HepG2 (cell line): ENCODE measurements at regions not wholly inside any gene's neighbourhood (a gene's known extent, or its start where the extent isn't known, plus 50 kb on each side); places are given as distances from the start of the nearest gene placed in this dataset.

Source experiments
- MXD3 ChIP-seq: IDR thresholded peaks from 2 replicates; pipeline ENCODE4 v1.6.1; 2016; ENCODE audit warnings: mild to moderate bottlenecking, missing biosample characterization, missing genetic modification reagents
- MXI1 ChIP-seq: IDR thresholded peaks from 3 replicates; pipeline ENCODE4 v1.6.1; 2012; ENCODE audit warnings: low read depth, low read length, inconsistent platforms, borderline replicate concordance
- PITX1 ChIP-seq: sonication (generic); formaldehyde crosslinking; IDR thresholded peaks from 2 replicates; pipeline ENCODE4 v1.5.1; 2020; ENCODE audit warnings: mild to moderate bottlenecking, missing genetic modification reagents
- SUZ12 ChIP-seq: fragments of 150-350 bp; IDR thresholded peaks from 2 replicates; pipeline ENCODE4 v1.6.1; 2014; ENCODE audit warnings: low read depth, low read length
- TAF1 ChIP-seq: sonication (generic); formaldehyde crosslinking; IDR thresholded peaks from 2 replicates; pipeline ENCODE4 v1.4.0; 2020; ENCODE audit warnings: missing genetic modification reagents
- ZNF350 ChIP-seq: sonication (generic); formaldehyde crosslinking; IDR thresholded peaks from 2 replicates; pipeline ENCODE4 v1.4.0; 2020; ENCODE audit warnings: mild to moderate bottlenecking, low read depth, missing genetic modification reagents, borderline replicate concordance
- ZNF768 ChIP-seq: sonication (generic); formaldehyde crosslinking; IDR thresholded peaks from 2 replicates; pipeline ENCODE4 v1.4.0; 2020; ENCODE audit warnings: missing genetic modification reagents

GRCh38 chr3:29057326-29057725, 223.5 kb upstream of the RBMS3 start:
- TF ChIP-seq PITX1 (CRISPR knock-in tag) (no peak), SUZ12 (no peak), ZNF768 (CRISPR knock-in tag) (no peak), ZNF350 (CRISPR knock-in tag) (no peak), TAF1 (CRISPR knock-in tag) (no peak), MXD3 (CRISPR knock-in tag) (no peak), MXI1 (no peak)
